ENCODE measurements at regions not wholly inside any gene's neighbourhood (a gene's known extent, or its start where the extent isn't known, plus 50 kb on each side); places are given as distances from the start of the nearest gene placed in this dataset.

- TF ChIP-seq POLR2A (IDR thresholded peaks at IDR 0.05; ENCODE audit: borderline replicate concordance, extremely low read depth, insufficient read depth, insufficient read length) (no peak), EZH2phosphoT487 (IDR thresholded peaks at IDR 0.05; ENCODE audit: borderline replicate concordance) (no peak), EGR1 (IDR thresholded peaks at IDR 0.05; ENCODE audit: low read depth) (no peak), EZH2 (IDR thresholded peaks at IDR 0.05) (no peak), YY1 (IDR thresholded peaks at IDR 0.05; ENCODE audit: extremely low read depth, insufficient replicate concordance, low read depth, low read length) (no peak), CTCF (IDR thresholded peaks at IDR 0.05 in 2 of 3, conservative IDR thresholded peaks at IDR 0.05 in 1 of 3; ENCODE audit: borderline replicate concordance in 1 of 3, insufficient read depth in 1 of 3, low read depth in 2 of 3, low read length in 2 of 3) (no peak), MAX (IDR thresholded peaks at IDR 0.05) (no peak)
Observed at GRCh38 chr6:9252799-9253198, 817.5 kb upstream of the SLC35B3 start.
